H1 (cell line): ENCODE measurements at regions not wholly inside any gene's neighbourhood (a gene's known extent, or its start where the extent isn't known, plus 50 kb on each side); places are given as distances from the start of the nearest gene placed in this dataset.

Source experiments
- CTCF ChIA-PET: fragments of 300-600 bp; sonication (Branson Sonifier 250); formaldehyde crosslinking; loops from one replicate; lab custom pipeline; 2021; ENCODE audit not compliant: partially characterized antibody; lab: Charles Lee
- POLR2A ChIA-PET: fragments of 300-600 bp; sonication (Branson Sonifier 250); formaldehyde crosslinking; loops from one replicate; lab custom pipeline; 2021; ENCODE audit warnings: inconsistent platforms; ENCODE audit not compliant: partially characterized antibody; lab: Charles Lee
- DNase-seq, 2 experiments: peaks; one replicate each; pipeline versions ENCODE4 v3.0.0 to v3.0.0-alpha.2; 2010 to 2022; ENCODE audit warnings: low spot score in 2 of 2, low read depth in 1 of 2, mixed read lengths in 1 of 2
- FAIRE-seq: peaks from 2 replicates; lab custom pipeline; 2011; peaks lifted over from hg19 to GRCh38; lab: Jason Lieb, UNC
- H2AFZ ChIP-seq: 2 replicates; pipeline ENCODE4 v1.8.1; 2012; ENCODE audit warnings: low read length, inconsistent platforms
- H2AK5ac ChIP-seq: 2 replicates; pipeline ENCODE4 v1.6.1; 2013; ENCODE audit warnings: low read depth, low read length
- H2BK120ac ChIP-seq: replicated peaks from 2 replicates; pipeline ENCODE3; 2013; ENCODE audit warnings: low read depth, low read length, inconsistent platforms
- H2BK12ac ChIP-seq: 2 replicates; pipeline ENCODE4 v1.6.1; 2013; ENCODE audit warnings: low read depth, low read length
- H2BK15ac ChIP-seq: 2 replicates; pipeline ENCODE4 v1.6.1; 2013; ENCODE audit warnings: low read length
- H2BK20ac ChIP-seq: 2 replicates; pipeline ENCODE4 v1.6.1; 2013; ENCODE audit warnings: low read length
- H2BK5ac ChIP-seq: 2 replicates; pipeline ENCODE4 v1.6.1; 2013; ENCODE audit warnings: low read depth, low read length
- H3K14ac ChIP-seq: 2 replicates; pipeline ENCODE4 v1.6.1; 2013; ENCODE audit warnings: inconsistent platforms; ENCODE audit not compliant: insufficient read length
- H3K18ac ChIP-seq: 2 replicates; pipeline ENCODE4 v1.6.1; 2013; ENCODE audit warnings: low read length; ENCODE audit errors: extremely low read depth
- H3K23ac ChIP-seq: 2 replicates; pipeline ENCODE4 v1.6.1; 2013; ENCODE audit warnings: inconsistent platforms; ENCODE audit not compliant: insufficient read length
- H3K23me2 ChIP-seq: 2 replicates; pipeline ENCODE4 v1.6.1; 2013; ENCODE audit warnings: low read depth, low read length
- H3K27ac ChIP-seq: 2 replicates; pipeline ENCODE4 v1.6.1; 2011; ENCODE audit warnings: low read depth, low read length, inconsistent platforms
- H3K27me3 ChIP-seq, 4 experiments: replicated peaks in 1 of 4; 1 replicate in 1 of 4; 2 replicates in 3 of 4; pipeline versions ENCODE4 v1.6.1 to v1.8.1; 2011 to 2013; ENCODE audit warnings: low read length in 3 of 4, mild to moderate bottlenecking in 3 of 4, inconsistent platforms in 2 of 4, mixed read lengths in 2 of 4, moderate library complexity in 1 of 4; ENCODE audit not compliant: control insufficient read depth in 3 of 4, insufficient read depth in 3 of 4; ENCODE audit errors: extremely low read depth in 1 of 4
- H3K36me3 ChIP-seq, 4 experiments: 2 replicates each; pipeline versions ENCODE4 v1.6.1 to v1.8.1; 2011 to 2013; ENCODE audit warnings: mild to moderate bottlenecking in 4 of 4, low read length in 3 of 4, moderate library complexity in 2 of 4, control low read depth in 1 of 4, inconsistent platforms in 1 of 4; ENCODE audit not compliant: insufficient read depth in 4 of 4, control insufficient read depth in 2 of 4
- H3K4ac ChIP-seq: replicated peaks from 2 replicates; pipeline ENCODE3; 2013; ENCODE audit warnings: low read length, low read depth, mixed read lengths, inconsistent platforms; ENCODE audit not compliant: insufficient read length
- H3K4me1 ChIP-seq, 4 experiments: replicated peaks in 1 of 4; 1 replicate in 1 of 4; 2 replicates in 3 of 4; pipeline versions ENCODE4 v1.6.1 to v1.8.1; 2011 to 2013; ENCODE audit warnings: low read length in 3 of 4, inconsistent platforms in 2 of 4, mixed read lengths in 1 of 4; ENCODE audit not compliant: insufficient read depth in 4 of 4, control insufficient read depth in 3 of 4
- H3K4me2 ChIP-seq, 2 experiments: 2 replicates each; pipeline versions ENCODE4 v1.6.1 to v1.8.1; 2011 to 2013; ENCODE audit warnings: low read depth in 2 of 2, low read length in 2 of 2, control low read depth in 1 of 2, inconsistent platforms in 1 of 2, mild to moderate bottlenecking in 1 of 2; ENCODE audit not compliant: insufficient read depth in 1 of 2
- H3K4me3 ChIP-seq, 4 experiments: fragments of 200-600, 300-600 bp in 1 of 4; sonication (generic), shearing (Covaris generic), sonication (Bioruptor Twin) in 1 of 4; 2 replicates each; pipeline versions ENCODE4 v1.5.1 to v1.8.1; 2011 to 2016; ENCODE audit warnings: low read length in 4 of 4, low read depth in 3 of 4, control low read depth in 2 of 4, inconsistent platforms in 2 of 4, mild to moderate bottlenecking in 2 of 4, mixed read lengths in 1 of 4, moderate library complexity in 1 of 4; ENCODE audit not compliant: insufficient read depth in 2 of 4; ENCODE audit errors: extremely low read depth in 1 of 4
- H3K56ac ChIP-seq: replicated peaks from 2 replicates; pipeline ENCODE3; 2013; ENCODE audit warnings: low read depth, mild to moderate bottlenecking, mixed read lengths, low read length, inconsistent platforms; ENCODE audit not compliant: insufficient read length
- H3K79me1 ChIP-seq: 2 replicates; pipeline ENCODE4 v1.6.1; 2013; ENCODE audit warnings: low read depth, low read length, control low read depth
- H3K79me2 ChIP-seq, 2 experiments: 2 replicates each; pipeline versions ENCODE4 v1.6.1 to v1.8.1; 2012 to 2013; ENCODE audit warnings: low read length in 2 of 2, mild to moderate bottlenecking in 2 of 2, inconsistent platforms in 1 of 2; ENCODE audit not compliant: insufficient read depth in 2 of 2, control insufficient read depth in 1 of 2
- H3K9ac ChIP-seq, 4 experiments: replicated peaks in 1 of 4; 1 replicate in 1 of 4; 2 replicates in 3 of 4; pipeline versions ENCODE4 v1.6.1 to v1.8.1; 2011 to 2013; ENCODE audit warnings: low read depth in 3 of 4, low read length in 3 of 4, control low read depth in 2 of 4, mild to moderate bottlenecking in 2 of 4, moderate library complexity in 2 of 4, inconsistent platforms in 1 of 4; ENCODE audit errors: extremely low read depth in 1 of 4
- H3K9me3 ChIP-seq, 2 experiments: 2 replicates each; pipeline versions ENCODE4 v1.6.1 to v1.8.1; 2012 to 2013; ENCODE audit warnings: mild to moderate bottlenecking in 2 of 2, moderate library complexity in 2 of 2, control low read depth in 1 of 2, inconsistent platforms in 1 of 2, low read depth in 1 of 2, low read length in 1 of 2, mixed read lengths in 1 of 2; ENCODE audit not compliant: insufficient read depth in 2 of 2
- H4K20me1 ChIP-seq, 2 experiments: replicated peaks in 1 of 2; 2 replicates each; pipeline versions ENCODE3 to v1.8.1; 2011 to 2013; ENCODE audit warnings: inconsistent platforms in 2 of 2, low read length in 2 of 2, mild to moderate bottlenecking in 1 of 2; ENCODE audit not compliant: insufficient read depth in 2 of 2, control insufficient read depth in 1 of 2
- H4K5ac ChIP-seq: 2 replicates; pipeline ENCODE4 v1.6.1; 2013; ENCODE audit warnings: low read length, low read depth, mixed read lengths, inconsistent platforms; ENCODE audit not compliant: insufficient read length
- H4K8ac ChIP-seq: 2 replicates; pipeline ENCODE4 v1.8.0; 2013; ENCODE audit warnings: mild to moderate bottlenecking, moderate library complexity, low read length, inconsistent platforms; ENCODE audit not compliant: insufficient read depth; ENCODE audit errors: extremely low read depth
- H4K91ac ChIP-seq: replicated peaks from 2 replicates; pipeline ENCODE3; 2013; ENCODE audit warnings: low read length, mixed read lengths, inconsistent platforms; ENCODE audit not compliant: insufficient read length
- JUN ChIP-seq: IDR thresholded peaks from 2 replicates; pipeline ENCODE4 v1.6.1; 2011; ENCODE audit warnings: low read depth, mild to moderate bottlenecking, improper control_type of control experiment, low read length
- RBBP5 ChIP-seq: IDR thresholded peaks from 2 replicates; pipeline ENCODE4 v1.7.1; 2012; ENCODE audit warnings: low read depth, mild to moderate bottlenecking, inconsistent platforms, low read length, moderate library complexity, borderline replicate concordance
- SAP30 ChIP-seq: fragments of 300-600 bp; sonication (generic); IDR thresholded peaks from 2 replicates; pipeline ENCODE4 v1.7.1; 2012; ENCODE audit warnings: low read length, moderate library complexity, mild to moderate bottlenecking, inconsistent platforms; ENCODE audit not compliant: insufficient read depth, insufficient replicate concordance
- SIN3A ChIP-seq, 2 experiments: IDR thresholded peaks in 1 of 2; conservative IDR thresholded peaks in 1 of 2; 2 replicates each; pipeline ENCODE4 v1.6.1; 2011 to 2012; ENCODE audit warnings: low read length in 2 of 2, improper control_type of control experiment in 1 of 2, low read depth in 1 of 2, mild to moderate bottlenecking in 1 of 2
- SIX5 ChIP-seq: IDR thresholded peaks from 2 replicates; pipeline ENCODE4 v1.6.1; 2011; ENCODE audit warnings: mild to moderate bottlenecking, low read depth, low read length
- SUZ12 ChIP-seq: fragments of 200-600 bp; sonication (generic); IDR thresholded peaks from 2 replicates; pipeline ENCODE4 v1.6.1; 2012; ENCODE audit warnings: mild to moderate bottlenecking, inconsistent platforms, low read length, moderate library complexity, mixed read lengths
- WGBS, 2 experiments: shearing (Covaris generic) in 1 of 2; methylation state at CpG; one replicate each; pipeline versions ENCODE4 v1.1.6 to v1.1.7; 2013 to 2015; ENCODE audit warnings: low lambda C conversion rate in 2 of 2, mixed read lengths in 2 of 2, inconsistent platforms in 1 of 2, low coverage in 1 of 2, missing lambda C conversion rate in 1 of 2; ENCODE audit not compliant: insufficient replicate concordance in 2 of 2, insufficient coverage in 1 of 2, insufficient read length in 1 of 2; ENCODE audit errors: extremely low coverage in 1 of 2, missing lambda C conversion rate in 1 of 2; 5-methylcytosine and 5-hydroxymethylcytosine counted together
- TF ChIP-seq, protein P1 (sequence below): IDR thresholded peaks from 2 replicates; pipeline ENCODE4 v1.6.1; 2012; ENCODE audit warnings: inconsistent platforms
- TF ChIP-seq, protein P2 (sequence below), 3 experiments: IDR thresholded peaks; 1 replicate in 2 of 3; 2 replicates in 1 of 3; pipeline versions ENCODE4 v1.5.1 to v1.6.1; 2011; ENCODE audit warnings: low read length in 3 of 3, mild to moderate bottlenecking in 3 of 3, inconsistent platforms in 2 of 3, low read depth in 1 of 3, moderate library complexity in 1 of 3; ENCODE audit not compliant: insufficient read depth in 1 of 3; ENCODE audit errors: control extremely low read depth in 1 of 3

DNA sequence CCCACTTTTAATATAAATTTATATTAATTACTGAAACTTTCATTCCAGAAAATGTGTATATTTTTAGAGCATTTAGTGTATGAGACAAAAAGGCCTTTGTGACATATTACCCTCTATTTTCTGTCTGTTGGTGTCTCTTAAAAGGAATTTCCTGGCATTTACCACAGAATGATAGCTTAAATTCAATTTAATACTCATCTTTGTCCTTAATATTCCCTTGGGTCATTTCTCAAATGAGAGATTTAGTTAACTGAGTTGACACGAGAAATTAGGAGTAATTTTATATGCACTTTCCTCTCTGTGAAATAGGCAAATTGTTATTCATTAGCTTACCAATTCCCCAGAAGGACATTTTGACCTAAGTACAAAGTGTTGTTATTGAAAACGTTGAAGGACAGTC is 101.7 kb upstream of the CTTNBP2 start (continued):
- no peak for TF ChIP-seq RBBP5

DNA sequence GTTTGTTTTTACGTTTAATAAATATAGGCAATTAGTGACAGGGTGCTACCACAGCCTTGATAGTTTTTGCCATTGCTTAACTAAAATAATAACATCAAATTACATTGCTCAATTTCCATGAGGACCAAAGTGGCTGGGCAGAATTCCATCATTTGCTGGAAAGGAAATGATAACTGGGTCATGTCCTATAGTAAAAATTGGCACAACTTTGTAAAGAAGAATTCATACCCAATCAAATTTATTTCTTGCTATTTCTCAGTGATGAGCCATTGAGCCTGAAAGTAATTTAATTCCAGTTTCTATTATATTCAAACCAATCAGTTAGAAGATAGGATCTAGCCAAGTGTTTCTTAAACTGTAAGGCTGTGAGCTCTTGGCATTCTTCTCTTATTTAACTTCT is 102.2 kb upstream of the CTTNBP2 start:
- Histone ChIP-seq H4K5ac (no peak overlapping the region), H3K9me3 (no peaks in the 10 kb centered on the region), H3K27me3 (no peaks in the 10 kb centered on the region), H3K9ac (no peak overlapping the region), H2BK15ac (no peak overlapping the region), H2BK20ac (no peak overlapping the region), H2BK5ac (no peak overlapping the region), H3K36me3 (no peaks in the 10 kb centered on the region), H4K91ac (no peak overlapping the region), H4K8ac (no peak overlapping the region), H3K56ac (no peak overlapping the region), H2BK12ac (no peak overlapping the region), H3K4me1 (no peaks in the 10 kb centered on the region), H3K14ac (no peak overlapping the region), H2AK5ac (no peak overlapping the region), H3K4me3 (no peak overlapping the region), H3K79me1 (no peaks in the 10 kb centered on the region), H2AFZ (no peak overlapping the region), H4K20me1 (no peaks in the 10 kb centered on the region), H3K27ac (no peak overlapping the region), H3K23ac (no peak overlapping the region), H2BK120ac (no peak overlapping the region), H3K4me2 (no peak overlapping the region), H3K18ac (no peak overlapping the region), H3K79me2 (no peaks in the 10 kb centered on the region), H3K4ac (no peak overlapping the region)
- WGBS, 2 experiments: 74% methylated on average over 1 of the region's 1 CpG; no CpG with 5 or more reads in 1 of the 2 experiments
- ChIA-PET POLR2A (no interaction called here), CTCF (interaction anchor here (0.6 to 2.0 kb wide), 3 partner anchors 16 to 119 kb away, joined by 3 to 12 read pairs (median 3); no protein-coding TSS in a partner anchor)
- DNase-seq (no peak), FAIRE-seq (no peak)
- TF ChIP-seq SUZ12 (no peak), SIX5 (no peak), SIN3A (conservative IDR thresholded peaks at IDR 0.05 in 1 of 2, IDR thresholded peaks at IDR 0.05 in 1 of 2; ENCODE audit: low read depth in 1 of 2, low read length in 2 of 2) (no peak), JUN (no peak), SAP30 (no peak)
- TF ChIP-seq, protein P1, sequence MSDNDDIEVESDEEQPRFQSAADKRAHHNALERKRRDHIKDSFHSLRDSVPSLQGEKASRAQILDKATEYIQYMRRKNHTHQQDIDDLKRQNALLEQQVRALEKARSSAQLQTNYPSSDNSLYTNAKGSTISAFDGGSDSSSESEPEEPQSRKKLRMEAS: no peak
- TF ChIP-seq, protein P2, sequence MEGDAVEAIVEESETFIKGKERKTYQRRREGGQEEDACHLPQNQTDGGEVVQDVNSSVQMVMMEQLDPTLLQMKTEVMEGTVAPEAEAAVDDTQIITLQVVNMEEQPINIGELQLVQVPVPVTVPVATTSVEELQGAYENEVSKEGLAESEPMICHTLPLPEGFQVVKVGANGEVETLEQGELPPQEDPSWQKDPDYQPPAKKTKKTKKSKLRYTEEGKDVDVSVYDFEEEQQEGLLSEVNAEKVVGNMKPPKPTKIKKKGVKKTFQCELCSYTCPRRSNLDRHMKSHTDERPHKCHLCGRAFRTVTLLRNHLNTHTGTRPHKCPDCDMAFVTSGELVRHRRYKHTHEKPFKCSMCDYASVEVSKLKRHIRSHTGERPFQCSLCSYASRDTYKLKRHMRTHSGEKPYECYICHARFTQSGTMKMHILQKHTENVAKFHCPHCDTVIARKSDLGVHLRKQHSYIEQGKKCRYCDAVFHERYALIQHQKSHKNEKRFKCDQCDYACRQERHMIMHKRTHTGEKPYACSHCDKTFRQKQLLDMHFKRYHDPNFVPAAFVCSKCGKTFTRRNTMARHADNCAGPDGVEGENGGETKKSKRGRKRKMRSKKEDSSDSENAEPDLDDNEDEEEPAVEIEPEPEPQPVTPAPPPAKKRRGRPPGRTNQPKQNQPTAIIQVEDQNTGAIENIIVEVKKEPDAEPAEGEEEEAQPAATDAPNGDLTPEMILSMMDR (IDR thresholded peaks at IDR 0.05; ENCODE audit: control extremely low read depth in 1 of 3, insufficient read depth in 1 of 3, low read depth in 1 of 3, low read length in 3 of 3): no peak
- TF ChIP-seq, all 59 proteins: peak for 0
- H3K23me2 ChIP-seq: no peaks in the 10 kb centered on the region
